Uterus (tissue), 3 donors: ENCODE measurements at regions not wholly inside any gene's neighbourhood (a gene's known extent, or its start where the extent isn't known, plus 50 kb on each side); places are given as distances from the start of the nearest gene placed in this dataset.
"Not testable (repeated sequence)": the region's sequence is repeated elsewhere in the genome, so short reads cannot be mapped to it uniquely, and the experiment has no call there.

Experiments used
- DNase-seq, 2 donors: peaks; one replicate each; pipeline ENCODE4 v3.0.0-alpha.2; 2019 to 2020
- H3K27ac ChIP-seq, 2 donors: fragments of 200-600 bp; sonication (generic); 1 replicate in 1 of 2; 2 replicates in 1 of 2; pipeline ENCODE4 v1.5.1; 2016 to 2018
- H3K27me3 ChIP-seq, 2 donors: fragments of 200-600 bp; sonication (generic); one replicate each; pipeline ENCODE4 v1.5.1; 2018 to 2019; ENCODE audit warnings: control low read depth in 1 of 2
- H3K36me3 ChIP-seq, 2 donors: fragments of 200-600 bp; sonication (generic); one replicate each; pipeline ENCODE4 v1.5.1; 2019; ENCODE audit warnings: control low read depth in 1 of 2
- H3K4me1 ChIP-seq, 2 donors: fragments of 200-600 bp; sonication (generic); one replicate each; pipeline ENCODE4 v1.5.1; 2018 to 2019; ENCODE audit warnings: control low read depth in 1 of 2
- H3K4me3 ChIP-seq, 2 donors: fragments of 200-600 bp; sonication (generic); 1 replicate in 1 of 2; 2 replicates in 1 of 2; pipeline ENCODE4 v1.5.1; 2018 to 2019; ENCODE audit warnings: mild to moderate bottlenecking in 1 of 2
- H3K9me3 ChIP-seq, 2 donors: fragments of 200-600 bp; sonication (generic); one replicate each; pipeline ENCODE4 v1.5.1; 2019; ENCODE audit warnings: control low read depth in 1 of 2
- POLR2A ChIP-seq, 2 donors: fragments of 450-650 bp; IDR thresholded peaks; one replicate each; pipeline ENCODE4 v1.6.1; 2016; ENCODE audit warnings: antibody characterized with exemption in 2 of 2, mild to moderate bottlenecking in 1 of 2, moderate library complexity in 1 of 2
- intact Hi-C: fragments of 100-400 bp; cut with DNase I; formaldehyde crosslinking; loops from one replicate; pipeline ENCODE4 v1.15.1; 2023; ENCODE audit warnings: low total_unique reads
- TF ChIP-seq, protein P1 (sequence below), 4 experiments: fragments of 200-600 bp in 2 of 4; fragments of 450-650 bp in 2 of 4; sonication (generic) in 2 of 4; IDR thresholded peaks; one replicate each; pipeline ENCODE4 v1.5.1; 2016 to 2019; ENCODE audit warnings: antibody characterized with exemption in 4 of 4, mild to moderate bottlenecking in 2 of 4, moderate library complexity in 1 of 4
- donor health status: DM: yes; HTN: yes; CAD: no.

DNA sequence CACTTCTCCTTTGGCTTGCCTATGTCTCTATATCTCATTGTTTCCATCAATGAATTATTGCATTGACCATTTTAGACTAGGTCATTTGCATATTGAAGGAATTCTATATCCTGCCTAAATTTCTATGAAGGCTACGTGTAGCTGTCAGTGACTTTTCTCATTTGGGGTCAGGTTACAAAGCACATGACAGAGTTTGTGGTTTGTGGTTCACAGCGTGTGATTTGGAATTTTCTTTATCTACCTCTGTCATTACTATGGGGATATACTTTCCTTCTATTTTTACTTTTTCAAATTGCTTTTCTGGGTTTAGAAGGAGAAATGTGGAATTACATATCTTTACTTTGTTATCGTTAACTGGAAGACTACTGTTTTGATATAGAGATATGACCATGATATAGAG, 317.3 kb upstream of the CFAP20DC start:
- Histone ChIP-seq H3K9me3 (no peaks in the 10 kb centered on the region), H3K27me3 (no peaks in the 10 kb centered on the region), H3K27ac (no peak overlapping the region), H3K4me1 (no peaks in the 10 kb centered on the region), H3K4me3 (no peak overlapping the region), H3K36me3 (no peaks in the 10 kb centered on the region)
- intact Hi-C loops: no loop called here
- no peak for DNase-seq
- TF ChIP-seq, protein P1, sequence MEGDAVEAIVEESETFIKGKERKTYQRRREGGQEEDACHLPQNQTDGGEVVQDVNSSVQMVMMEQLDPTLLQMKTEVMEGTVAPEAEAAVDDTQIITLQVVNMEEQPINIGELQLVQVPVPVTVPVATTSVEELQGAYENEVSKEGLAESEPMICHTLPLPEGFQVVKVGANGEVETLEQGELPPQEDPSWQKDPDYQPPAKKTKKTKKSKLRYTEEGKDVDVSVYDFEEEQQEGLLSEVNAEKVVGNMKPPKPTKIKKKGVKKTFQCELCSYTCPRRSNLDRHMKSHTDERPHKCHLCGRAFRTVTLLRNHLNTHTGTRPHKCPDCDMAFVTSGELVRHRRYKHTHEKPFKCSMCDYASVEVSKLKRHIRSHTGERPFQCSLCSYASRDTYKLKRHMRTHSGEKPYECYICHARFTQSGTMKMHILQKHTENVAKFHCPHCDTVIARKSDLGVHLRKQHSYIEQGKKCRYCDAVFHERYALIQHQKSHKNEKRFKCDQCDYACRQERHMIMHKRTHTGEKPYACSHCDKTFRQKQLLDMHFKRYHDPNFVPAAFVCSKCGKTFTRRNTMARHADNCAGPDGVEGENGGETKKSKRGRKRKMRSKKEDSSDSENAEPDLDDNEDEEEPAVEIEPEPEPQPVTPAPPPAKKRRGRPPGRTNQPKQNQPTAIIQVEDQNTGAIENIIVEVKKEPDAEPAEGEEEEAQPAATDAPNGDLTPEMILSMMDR (IDR thresholded peaks at IDR 0.05): no peak
- TF ChIP-seq POLR2A (IDR thresholded peaks at IDR 0.05): no peak

DNA sequence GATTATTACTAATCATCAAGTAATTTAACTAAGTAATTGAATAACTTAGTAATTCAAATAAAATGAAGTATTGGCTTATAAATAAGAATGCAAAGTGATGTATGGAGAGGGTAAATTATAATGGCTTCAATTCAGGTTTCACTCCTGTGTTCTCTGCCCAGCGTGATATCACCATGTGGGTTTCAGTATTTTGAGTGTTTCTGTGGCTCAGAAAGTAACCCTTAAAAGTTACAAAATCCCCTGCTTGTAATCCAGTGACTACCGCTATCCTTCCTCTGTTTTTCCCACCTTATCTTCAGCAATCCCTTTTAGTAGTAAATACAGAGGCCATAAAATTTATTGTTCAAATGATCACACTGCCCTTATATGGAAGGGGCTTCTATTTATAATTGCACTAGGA, 316.4 kb upstream of the CFAP20DC start:
- Histone ChIP-seq H3K27ac (no peak overlapping the region), H3K4me1 (no peaks in the 10 kb centered on the region), H3K36me3 (no peaks in the 10 kb centered on the region), H3K4me3 (no peak overlapping the region), H3K27me3 (no peaks in the 10 kb centered on the region), H3K9me3 (no peaks in the 10 kb centered on the region)
- no peak for DNase-seq
- intact Hi-C loops: no loop called here
- no peak for TF ChIP-seq POLR2A (IDR thresholded peaks at IDR 0.05)
- TF ChIP-seq, protein P1 (IDR thresholded peaks at IDR 0.05): no peak

DNA sequence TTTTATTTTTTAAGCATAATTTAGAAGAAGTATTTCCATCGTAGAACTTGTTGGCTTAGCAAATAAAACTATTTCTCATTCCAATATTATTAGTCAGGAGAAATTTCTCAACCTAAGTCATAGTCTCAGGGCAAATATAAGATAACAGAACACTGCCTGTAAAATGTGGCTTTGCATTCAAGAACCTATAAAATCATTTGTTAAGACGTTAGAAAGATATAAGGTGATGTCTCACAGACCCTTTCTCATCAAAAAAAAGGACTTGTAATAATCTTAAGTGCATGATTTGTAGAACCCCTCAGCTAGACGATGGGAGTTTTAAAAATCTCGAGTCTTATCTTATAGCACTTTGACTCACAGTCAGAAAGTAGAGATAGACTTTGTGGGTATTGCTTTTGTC, 314.7 kb upstream of the CFAP20DC start:
- Histone ChIP-seq H3K36me3 (no peaks in the 10 kb centered on the region), H3K4me3 (no peak overlapping the region), H3K27me3 (no peaks in the 10 kb centered on the region), H3K9me3 (no peaks in the 10 kb centered on the region), H3K27ac (no peak overlapping the region), H3K4me1 (no peaks in the 10 kb centered on the region)
- no peak for DNase-seq
- intact Hi-C loops: no loop called here
- TF ChIP-seq POLR2A (IDR thresholded peaks at IDR 0.05): no peak

DNA sequence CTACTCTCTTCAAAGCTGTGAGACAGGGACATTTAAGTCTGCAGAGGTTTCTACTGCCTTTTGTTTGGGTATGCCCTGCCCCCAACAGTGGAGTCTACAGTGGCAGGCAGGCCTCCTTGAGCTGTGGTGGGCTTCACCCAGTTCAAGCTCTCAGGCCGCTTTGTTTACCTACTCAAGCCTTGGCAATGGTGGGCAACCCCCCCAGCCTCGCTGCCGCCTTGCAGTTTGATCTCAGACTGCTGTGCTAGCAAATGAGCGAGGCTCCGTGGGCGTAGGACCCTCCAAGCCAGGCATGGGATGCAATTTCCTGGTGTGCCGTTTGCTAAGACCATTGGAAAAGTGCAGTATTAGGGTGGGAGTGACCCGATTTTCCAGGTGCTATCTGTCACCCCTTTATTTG, 310.5 kb upstream of the CFAP20DC start:
- H3K4me1 ChIP-seq, H3K27ac ChIP-seq, intact Hi-C loops, H3K36me3 ChIP-seq, DNase-seq, H3K27me3 ChIP-seq, H3K4me3 ChIP-seq, H3K9me3 ChIP-seq: not testable (repeated sequence)

DNA sequence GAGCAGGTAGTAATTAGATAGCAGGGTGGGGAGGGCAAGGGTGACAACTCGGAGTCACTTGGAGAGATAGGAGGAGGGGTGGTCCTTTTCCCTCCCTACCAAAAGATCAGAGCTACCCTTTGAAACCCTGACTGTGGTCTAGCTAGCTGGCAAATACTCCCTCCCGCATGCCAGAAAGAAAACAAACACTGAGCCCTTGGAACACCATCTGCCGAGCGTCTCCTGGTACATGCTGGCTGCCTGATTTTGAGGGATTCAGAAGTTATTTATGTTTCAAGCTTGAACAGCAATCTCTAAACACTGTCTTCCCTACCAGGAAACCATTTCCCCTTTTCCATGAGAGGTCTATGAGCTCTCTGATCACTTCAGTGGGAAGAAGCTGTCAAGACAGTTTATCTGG, 291.6 kb upstream of the CFAP20DC start:
- no peak overlapping the region for H3K27ac ChIP-seq
- H3K27me3 ChIP-seq: no peaks in the 10 kb centered on the region
- no peaks in the 10 kb centered on the region for H3K9me3 ChIP-seq
- no peak for DNase-seq
- no peaks in the 10 kb centered on the region for H3K4me1 ChIP-seq
- H3K36me3 ChIP-seq: no peaks in the 10 kb centered on the region
- intact Hi-C loops: no loop called here
- TF ChIP-seq POLR2A (IDR thresholded peaks at IDR 0.05): no peak
- TF ChIP-seq, protein P1 (IDR thresholded peaks at IDR 0.05): no peak
- H3K4me3 ChIP-seq: no peak overlapping the region

DNA sequence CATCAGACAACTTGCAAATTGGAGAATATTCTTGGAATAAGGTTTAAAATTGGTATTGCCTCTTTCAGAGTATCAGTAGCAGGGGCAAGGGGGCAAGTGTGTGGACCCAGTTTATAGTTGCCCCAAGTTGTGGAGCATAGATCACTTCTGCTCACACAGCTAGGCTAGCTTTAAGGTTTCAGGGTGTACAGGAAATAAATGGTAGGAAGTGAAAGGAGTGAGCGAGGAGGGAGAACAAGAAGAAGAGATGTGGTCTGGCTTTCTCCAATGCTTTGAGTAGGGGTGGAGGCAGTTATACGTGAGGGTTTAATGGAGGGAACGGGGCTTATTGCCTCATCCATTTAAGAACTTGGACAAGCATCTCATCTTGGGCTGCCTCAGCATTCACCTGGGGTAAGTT, 290.0 kb upstream of the CFAP20DC start:
- Histone ChIP-seq H3K27ac (no peak overlapping the region), H3K4me1 (no peaks in the 10 kb centered on the region), H3K36me3 (no peaks in the 10 kb centered on the region), H3K9me3 (no peaks in the 10 kb centered on the region), H3K27me3 (no peaks in the 10 kb centered on the region), H3K4me3 (no peak overlapping the region)
- intact Hi-C loops: no loop called here
- DNase-seq: no peak
- TF ChIP-seq, protein P1 (IDR thresholded peaks at IDR 0.05): no peak
- TF ChIP-seq POLR2A (IDR thresholded peaks at IDR 0.05): no peak
